Trophoblast cell (in vitro differentiated cells and primary cell): ENCODE measurements at regions not wholly inside any gene's neighbourhood (a gene's known extent, or its start where the extent isn't known, plus 50 kb on each side); places are given as distances from the start of the nearest gene placed in this dataset.

Experiments used
- DNase-seq, 2 donors: peaks; one replicate each; pipeline ENCODE4 v3.0.0-alpha.2; 2016
- H2AFZ ChIP-seq: 2 replicates; pipeline ENCODE4 v1.6.1; 2013; ENCODE audit warnings: low read length, moderate library complexity, mild to moderate bottlenecking; ENCODE audit not compliant: insufficient read depth, poor library complexity
- H2AK5ac ChIP-seq: 2 replicates; pipeline ENCODE4 v1.6.1; 2013; ENCODE audit warnings: mild to moderate bottlenecking, low read length
- H2BK120ac ChIP-seq: 2 replicates; pipeline ENCODE4 v1.6.1; 2013; ENCODE audit warnings: low read length, mild to moderate bottlenecking, moderate library complexity; ENCODE audit not compliant: insufficient read depth, poor library complexity
- H2BK12ac ChIP-seq: 2 replicates; pipeline ENCODE4 v1.6.1; 2013; ENCODE audit warnings: mild to moderate bottlenecking, low read length, moderate library complexity
- H2BK5ac ChIP-seq: 2 replicates; pipeline ENCODE4 v1.6.1; 2013; ENCODE audit warnings: low read length, low read depth, moderate library complexity, mild to moderate bottlenecking; ENCODE audit not compliant: poor library complexity
- H3K14ac ChIP-seq: 2 replicates; pipeline ENCODE4 v1.6.1; 2013; ENCODE audit warnings: mild to moderate bottlenecking, low read length
- H3K18ac ChIP-seq: 2 replicates; pipeline ENCODE4 v1.6.1; 2013; ENCODE audit warnings: mild to moderate bottlenecking, low read length
- H3K23ac ChIP-seq: 2 replicates; pipeline ENCODE4 v1.6.1; 2013; ENCODE audit warnings: low read length
- H3K27ac ChIP-seq: 2 replicates; pipeline ENCODE4 v1.5.1; 2013; ENCODE audit warnings: low read depth, mild to moderate bottlenecking, inconsistent platforms, low read length, moderate library complexity
- H3K27me3 ChIP-seq: 2 replicates; pipeline ENCODE4 v1.6.1; 2013; ENCODE audit warnings: inconsistent platforms, mild to moderate bottlenecking, low read length, moderate library complexity; ENCODE audit not compliant: insufficient read depth
- H3K36me3 ChIP-seq, 2 experiments: 1 replicate in 1 of 2; 2 replicates in 1 of 2; pipeline ENCODE4 v1.6.1; 2013; ENCODE audit warnings: low read length in 2 of 2, mild to moderate bottlenecking in 2 of 2, moderate library complexity in 1 of 2; ENCODE audit not compliant: insufficient read depth in 2 of 2, control insufficient read depth in 1 of 2
- H3K4ac ChIP-seq: 2 replicates; pipeline ENCODE4 v1.6.1; 2013; ENCODE audit warnings: low read depth, mild to moderate bottlenecking, low read length, moderate library complexity
- H3K4me1 ChIP-seq, 2 experiments: 1 replicate in 1 of 2; 2 replicates in 1 of 2; pipeline ENCODE4 v1.6.1; 2013; ENCODE audit warnings: low read length in 2 of 2, mild to moderate bottlenecking in 2 of 2, moderate library complexity in 1 of 2; ENCODE audit not compliant: insufficient read depth in 2 of 2, control insufficient read depth in 1 of 2
- H3K4me2 ChIP-seq: 2 replicates; pipeline ENCODE4 v1.6.1; 2013; ENCODE audit warnings: inconsistent platforms, mild to moderate bottlenecking, low read length, moderate library complexity
- H3K4me3 ChIP-seq: 2 replicates; pipeline ENCODE4 v1.5.1; 2013; ENCODE audit warnings: mild to moderate bottlenecking, low read depth, low read length, inconsistent platforms
- H3K79me1 ChIP-seq: one replicate; pipeline ENCODE4 v1.6.1; 2013; ENCODE audit warnings: low read length
- H3K79me2 ChIP-seq: 2 replicates; pipeline ENCODE4 v1.6.1; 2013; ENCODE audit warnings: low read length, mild to moderate bottlenecking; ENCODE audit not compliant: control insufficient read depth, insufficient read depth, poor library complexity
- H3K9ac ChIP-seq: 2 replicates; pipeline ENCODE4 v1.6.1; 2013; ENCODE audit warnings: mild to moderate bottlenecking, low read length
- H3K9me3 ChIP-seq: 2 replicates; pipeline ENCODE4 v1.6.1; 2013; ENCODE audit warnings: low read depth, mild to moderate bottlenecking, control low read depth, inconsistent platforms, low read length; ENCODE audit not compliant: insufficient read depth
- H4K12ac ChIP-seq: 2 replicates; pipeline ENCODE4 v1.6.1; 2013; ENCODE audit warnings: low read depth, mild to moderate bottlenecking, low read length, moderate library complexity
- H4K8ac ChIP-seq: 2 replicates; pipeline ENCODE4 v1.6.1; 2013; ENCODE audit warnings: low read depth, mild to moderate bottlenecking, low read length, moderate library complexity
- H4K91ac ChIP-seq: one replicate; pipeline ENCODE4 v1.6.1; 2013; ENCODE audit warnings: low read depth, mild to moderate bottlenecking, low read length, moderate library complexity
- WGBS: extraction: QIAGEN DNeasy Blood & Tissue Kit; methylation state at CpG from one replicate; pipeline ENCODE4 v1.1.7; 2013; ENCODE audit warnings: missing lambda C conversion rate; ENCODE audit not compliant: insufficient read length, insufficient coverage; ENCODE audit errors: extremely low coverage; 5-methylcytosine and 5-hydroxymethylcytosine counted together

- Histone ChIP-seq H2AFZ (no peak overlapping the region), H2BK12ac (no peak overlapping the region), H3K4me3 (no peak overlapping the region), H3K27me3 (no peaks in the 10 kb centered on the region), H2BK120ac (no peak overlapping the region), H3K4ac (no peak overlapping the region), H3K4me2 (no peak overlapping the region), H3K4me1 (no peaks in the 10 kb centered on the region), H2AK5ac (no peak overlapping the region), H4K91ac (no peak overlapping the region), H3K18ac (no peak overlapping the region), H3K27ac (no peak overlapping the region), H3K36me3 (no peaks in the 10 kb centered on the region), H3K14ac (no peak overlapping the region), H3K79me2 (no peaks in the 10 kb centered on the region), H2BK5ac (no peak overlapping the region), H3K79me1 (no peaks in the 10 kb centered on the region), H4K8ac (no peak overlapping the region), H4K12ac (no peak overlapping the region), H3K9ac (no peak overlapping the region), H3K23ac (no peak overlapping the region), H3K9me3 (no peaks in the 10 kb centered on the region)
- DNase-seq: no peak
- no CpG with 5 or more reads among the region's 2 CpGs for WGBS
These were observed 65.3 kb upstream of the SAMD3 start for GRCh38 chr6:130288065-130288464.

- no peak overlapping the region for H4K91ac ChIP-seq
- H3K4me3 ChIP-seq: no peak overlapping the region
- H3K4me2 ChIP-seq: no peak overlapping the region
- H3K4ac ChIP-seq: no peak overlapping the region
- no peak overlapping the region for H4K8ac ChIP-seq
- WGBS: no CpG with 5 or more reads among the region's 2 CpGs
- no peak overlapping the region for H2BK12ac ChIP-seq
- no peak overlapping the region for H3K27ac ChIP-seq
- H3K14ac ChIP-seq: no peak overlapping the region
- H3K36me3 ChIP-seq: no peaks in the 10 kb centered on the region
- H3K4me1 ChIP-seq: no peaks in the 10 kb centered on the region
- H3K79me2 ChIP-seq: no peaks in the 10 kb centered on the region
- H3K23ac ChIP-seq: no peak overlapping the region
- H2AFZ ChIP-seq: no peak overlapping the region
- no peak overlapping the region for H2AK5ac ChIP-seq
- no peak overlapping the region for H4K12ac ChIP-seq
- no peaks in the 10 kb centered on the region for H3K27me3 ChIP-seq
- H3K9ac ChIP-seq: no peak overlapping the region
- no peak overlapping the region for H3K18ac ChIP-seq
- DNase-seq: no peak
- no peaks in the 10 kb centered on the region for H3K79me1 ChIP-seq
- no peaks in the 10 kb centered on the region for H3K9me3 ChIP-seq
- H2BK5ac ChIP-seq: no peak overlapping the region
- no peak overlapping the region for H2BK120ac ChIP-seq
These were observed 59.7 kb upstream of the SAMD3 start for GRCh38 chr6:130282234-130282995.

- no peak overlapping the region for H3K4ac ChIP-seq
- no peak for DNase-seq
- H3K36me3 ChIP-seq: no peaks in the 10 kb centered on the region
- H3K14ac ChIP-seq: no peak overlapping the region
- H2BK12ac ChIP-seq: no peak overlapping the region
- H2AFZ ChIP-seq: no peak overlapping the region
- no peak overlapping the region for H2BK120ac ChIP-seq
- H3K4me2 ChIP-seq: no peak overlapping the region
- H3K79me1 ChIP-seq: no peaks in the 10 kb centered on the region
- H4K8ac ChIP-seq: no peak overlapping the region
- WGBS: no CpG with 5 or more reads among the region's 1 CpG
- H4K91ac ChIP-seq: no peak overlapping the region
- H3K9me3 ChIP-seq: peaks cover 2% of the 10 kb centered on the region
- no peak overlapping the region for H3K27ac ChIP-seq
- H3K23ac ChIP-seq: no peak overlapping the region
- H4K12ac ChIP-seq: no peak overlapping the region
- H3K9ac ChIP-seq: no peak overlapping the region
- H3K79me2 ChIP-seq: no peaks in the 10 kb centered on the region
- H3K4me1 ChIP-seq: no peaks in the 10 kb centered on the region
- no peak overlapping the region for H3K18ac ChIP-seq
- no peak overlapping the region for H2BK5ac ChIP-seq
- H3K27me3 ChIP-seq: no peaks in the 10 kb centered on the region
- H2AK5ac ChIP-seq: no peak overlapping the region
- no peak overlapping the region for H3K4me3 ChIP-seq
These were observed 53.8 kb upstream of the SAMD3 start for GRCh38 chr6:130276507-130276906.

GRCh38 chr6:130274007-130274406 lies 51.3 kb upstream of the SAMD3 start:
- no peaks in the 10 kb centered on the region for H3K79me1 ChIP-seq
- no peak overlapping the region for H3K9ac ChIP-seq
- no peak overlapping the region for H3K27ac ChIP-seq
- H3K4me1 ChIP-seq: no peaks in the 10 kb centered on the region
- no peak overlapping the region for H2BK5ac ChIP-seq
- WGBS: no CpG with 5 or more reads among the region's 1 CpG
- H3K36me3 ChIP-seq: peaks cover 0 to 2% of the 10 kb centered on the region in 2 experiments
- no peak overlapping the region for H2AFZ ChIP-seq
- no peak overlapping the region for H4K8ac ChIP-seq
- no peak overlapping the region for H2BK12ac ChIP-seq
- H3K27me3 ChIP-seq: no peaks in the 10 kb centered on the region
- peaks cover 2% of the 10 kb centered on the region for H3K9me3 ChIP-seq
- no peak overlapping the region for H3K23ac ChIP-seq
- no peak overlapping the region for H4K12ac ChIP-seq
- no peak overlapping the region for H3K14ac ChIP-seq
- no peaks in the 10 kb centered on the region for H3K79me2 ChIP-seq
- H3K4me3 ChIP-seq: no peak overlapping the region
- H2AK5ac ChIP-seq: no peak overlapping the region
- H3K4me2 ChIP-seq: no peak overlapping the region
- no peak for DNase-seq
- H3K4ac ChIP-seq: no peak overlapping the region
- H3K18ac ChIP-seq: no peak overlapping the region
- H4K91ac ChIP-seq: no peak overlapping the region
- no peak overlapping the region for H2BK120ac ChIP-seq
